RPMI8226 (cell line): ENCODE measurements at regions not wholly inside any gene's neighbourhood (a gene's known extent, or its start where the extent isn't known, plus 50 kb on each side); places are given as distances from the start of the nearest gene placed in this dataset.
"Not testable (repeated sequence)": the region's sequence is repeated elsewhere in the genome, so short reads cannot be mapped to it uniquely, and the experiment has no call there.

Source experiments
- DNase-seq: peaks from one replicate; pipeline ENCODE4 v3.0.0-alpha.2; 2015

DNA sequence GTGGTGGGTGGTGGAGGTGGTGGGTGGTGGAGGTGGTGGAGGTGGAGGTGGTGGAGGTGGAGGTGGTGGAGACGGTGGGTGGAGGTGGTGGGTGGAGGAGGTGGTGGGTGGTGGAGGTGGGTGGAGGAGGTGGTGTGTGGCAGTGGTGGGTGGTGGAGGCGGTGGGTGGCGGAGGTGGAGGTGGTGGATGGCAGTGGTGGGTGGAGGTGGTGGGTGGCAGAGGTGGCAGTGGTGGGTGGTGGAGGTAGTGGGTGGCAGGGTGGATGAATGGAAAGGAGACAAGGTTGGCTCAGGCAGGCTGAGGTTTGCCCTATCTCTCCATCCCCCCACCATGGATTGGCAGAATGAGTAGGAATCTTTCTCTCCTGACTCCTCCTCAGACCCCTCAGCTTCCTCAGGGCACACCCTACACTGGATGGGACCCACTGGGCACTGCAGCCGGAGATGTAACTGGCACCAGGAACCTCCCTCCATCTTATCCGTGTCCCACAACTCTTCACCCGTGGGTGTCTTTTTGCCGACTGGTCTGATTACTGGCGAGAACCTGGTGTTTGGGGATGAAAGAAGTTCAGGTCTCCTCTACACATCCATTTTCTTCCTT, 166.3 kb downstream of the C9orf50 start:
- no peak for DNase-seq

DNA sequence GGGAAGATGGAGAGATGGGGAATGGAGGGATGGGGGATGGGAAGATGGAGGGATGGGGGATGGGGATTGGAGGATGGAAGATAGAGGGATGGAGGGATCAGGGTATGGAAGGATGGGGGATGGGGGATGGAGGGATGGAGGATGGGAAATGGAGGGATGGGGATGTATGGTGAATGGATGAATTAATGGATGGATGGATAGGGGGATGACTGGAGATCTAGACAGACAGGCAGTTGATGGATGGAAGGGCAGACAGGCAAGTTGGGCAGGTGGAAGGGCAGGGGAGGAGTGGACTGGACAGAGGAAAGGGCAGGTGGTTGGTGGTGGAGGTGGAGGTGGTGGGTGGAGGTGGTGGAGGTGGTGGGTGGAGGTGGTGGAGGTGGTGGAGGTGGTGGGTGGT, 167.2 kb downstream of the C9orf50 start:
- no peak for DNase-seq

DNA sequence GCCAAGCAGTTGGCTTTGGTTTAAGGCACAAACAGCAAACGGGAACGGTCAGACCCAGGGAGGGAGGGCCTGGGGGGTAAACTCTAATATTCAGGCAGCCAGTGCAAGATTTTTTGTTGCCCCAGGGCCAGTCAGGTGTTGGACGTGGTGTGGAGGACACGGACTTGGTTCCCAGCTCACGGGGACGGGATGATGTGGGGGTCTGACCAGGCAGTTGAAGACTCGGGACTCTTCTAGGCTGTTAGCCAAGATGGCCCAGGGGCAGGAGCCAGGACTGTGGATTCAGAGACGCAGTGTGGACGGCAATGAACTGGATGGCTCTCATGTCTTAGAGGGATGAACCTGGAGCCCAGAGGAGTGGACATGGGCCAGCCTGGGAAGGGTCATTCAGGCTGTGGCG, 169.2 kb downstream of the C9orf50 start:
- no peak for DNase-seq

DNA sequence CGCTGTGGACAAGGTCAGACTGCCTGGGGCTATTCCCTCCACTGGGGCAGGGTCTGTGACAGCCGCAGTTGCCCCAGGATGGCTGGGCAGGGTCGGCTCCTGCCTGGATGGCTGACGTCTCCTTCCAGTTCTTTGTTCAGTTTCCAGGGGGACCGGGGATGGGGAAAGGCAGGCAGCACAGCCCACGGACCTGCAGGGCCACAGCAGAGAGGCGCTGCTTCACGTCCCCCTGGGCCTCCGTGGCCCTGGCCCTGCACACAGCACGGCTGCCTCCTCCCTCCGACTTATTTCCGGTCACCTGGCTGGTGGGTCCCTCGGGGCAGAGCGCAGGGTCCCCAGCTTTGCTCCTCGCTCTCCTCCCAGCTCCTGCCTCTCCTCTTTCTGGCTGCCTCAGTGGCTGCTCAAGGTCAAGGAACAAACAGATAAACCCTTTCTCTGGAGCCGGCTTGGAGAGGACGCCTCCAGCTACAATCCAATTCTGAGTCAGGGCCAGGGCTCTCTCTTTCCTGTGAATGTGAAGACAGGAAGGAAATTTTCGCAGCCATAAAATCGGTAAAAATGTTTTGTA, 169.7 kb downstream of the C9orf50 start:
- DNase-seq: no peak

DNA sequence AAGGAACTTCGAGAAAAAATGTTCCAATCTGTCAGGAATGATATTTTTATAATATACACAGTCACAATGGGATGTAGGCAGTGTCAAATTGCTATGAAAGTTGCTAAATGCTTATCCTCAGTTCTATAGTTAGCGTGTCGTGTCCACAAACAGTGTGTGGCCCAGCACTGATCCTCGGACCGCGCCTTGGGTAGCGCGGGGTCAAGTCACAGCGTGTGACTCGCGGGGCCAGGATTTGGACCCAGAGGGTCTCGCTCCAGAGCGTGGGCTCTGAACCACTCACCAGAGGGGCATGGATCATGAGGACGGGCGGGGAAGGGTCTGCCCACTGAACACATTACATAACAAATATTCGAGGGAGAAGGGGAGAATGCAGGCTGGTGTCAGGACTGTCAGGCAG, 171.8 kb downstream of the C9orf50 start:
- no peak for DNase-seq

DNA sequence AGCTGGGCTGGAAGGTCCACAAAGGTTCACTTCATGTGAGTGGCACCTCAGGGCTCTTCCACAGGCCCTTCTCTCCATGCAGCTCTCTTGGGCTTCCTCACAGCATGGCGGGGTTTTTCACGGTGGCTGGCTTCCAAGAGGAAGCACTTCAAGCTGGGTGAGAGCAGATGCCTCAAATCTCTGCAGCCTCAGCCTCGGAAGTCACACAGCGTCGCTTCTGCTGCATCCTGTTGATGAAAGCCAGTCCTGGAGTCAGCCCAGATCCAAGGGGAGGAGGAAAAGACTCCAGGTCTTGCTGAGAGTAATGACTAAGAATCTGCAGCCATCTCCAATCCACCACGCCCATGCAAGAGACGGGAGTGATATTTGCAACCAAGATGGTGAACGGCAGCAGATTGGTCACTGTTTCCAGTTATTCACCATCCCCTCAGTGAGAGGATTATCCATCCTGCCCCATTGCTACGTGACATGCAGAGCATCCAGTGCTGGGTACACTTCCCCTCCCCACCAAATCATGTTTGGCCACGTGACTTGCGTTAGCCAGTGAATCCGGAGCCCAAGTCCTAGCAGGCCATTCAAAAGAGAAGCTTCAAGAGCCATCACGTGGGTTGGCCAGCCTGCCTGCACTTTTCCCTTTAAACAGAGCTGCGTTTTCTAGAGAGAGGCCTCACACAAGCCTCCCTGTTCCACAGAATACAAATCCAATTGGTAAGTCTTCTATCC, 173.9 kb downstream of the C9orf50 start:
- no peak for DNase-seq

DNA sequence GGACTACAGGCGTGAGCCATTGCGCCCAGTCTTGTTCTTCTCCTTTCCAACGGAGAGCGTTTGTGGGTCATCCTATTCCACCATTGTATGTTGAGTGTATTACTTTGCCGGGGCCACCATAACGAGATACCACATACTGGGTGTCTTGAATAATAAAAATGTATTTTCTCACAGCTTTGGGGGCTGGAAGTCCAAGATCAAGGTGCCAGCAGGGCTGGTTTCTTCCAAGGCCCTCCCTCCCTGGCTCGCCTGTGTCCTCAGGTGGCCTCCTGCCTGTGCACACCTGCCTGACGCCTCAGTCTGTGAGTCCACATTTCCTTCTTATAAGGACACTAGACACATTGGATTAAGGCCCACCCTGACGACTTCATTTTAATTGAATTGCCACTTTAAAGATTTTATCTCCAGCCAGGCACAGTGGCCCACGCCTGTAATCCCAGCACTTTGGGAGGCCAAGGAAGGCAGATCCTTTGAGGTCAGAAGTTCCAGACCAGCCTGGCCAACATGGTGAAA, 175.1 kb downstream of the C9orf50 start:
- no peak for DNase-seq

DNA sequence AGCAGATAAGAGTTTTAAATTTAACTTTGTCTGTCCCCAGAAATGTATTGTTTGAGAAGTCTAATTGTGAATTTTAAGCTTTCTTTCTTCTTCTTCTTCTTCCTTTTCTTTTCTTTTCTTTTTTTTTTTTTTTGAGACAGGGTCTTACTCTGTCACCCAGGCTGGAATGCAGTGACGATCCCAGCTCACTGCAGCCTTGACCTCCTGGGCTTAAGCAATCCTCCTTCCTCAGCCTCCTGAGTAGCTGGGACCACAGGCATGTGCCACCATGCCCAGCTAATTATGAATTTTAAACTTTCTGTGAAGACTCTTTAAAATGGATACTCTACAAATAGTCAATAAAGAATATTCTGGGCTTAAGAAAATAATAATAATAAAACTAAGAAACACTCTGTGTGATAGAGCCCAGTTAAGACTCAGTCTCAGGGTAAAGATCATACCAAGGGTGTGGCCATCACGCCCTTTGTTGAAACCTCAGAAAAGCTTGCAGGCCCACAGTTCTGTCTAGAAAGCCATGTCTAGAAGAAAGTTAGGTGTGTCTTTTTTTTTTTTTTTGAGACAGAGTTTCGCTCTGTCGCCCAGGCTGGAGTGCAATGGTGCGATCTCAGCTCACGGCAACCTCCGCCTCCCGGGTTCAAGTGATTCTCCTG, 177.3 kb downstream of the C9orf50 start:
- DNase-seq: not testable (repeated sequence)

DNA sequence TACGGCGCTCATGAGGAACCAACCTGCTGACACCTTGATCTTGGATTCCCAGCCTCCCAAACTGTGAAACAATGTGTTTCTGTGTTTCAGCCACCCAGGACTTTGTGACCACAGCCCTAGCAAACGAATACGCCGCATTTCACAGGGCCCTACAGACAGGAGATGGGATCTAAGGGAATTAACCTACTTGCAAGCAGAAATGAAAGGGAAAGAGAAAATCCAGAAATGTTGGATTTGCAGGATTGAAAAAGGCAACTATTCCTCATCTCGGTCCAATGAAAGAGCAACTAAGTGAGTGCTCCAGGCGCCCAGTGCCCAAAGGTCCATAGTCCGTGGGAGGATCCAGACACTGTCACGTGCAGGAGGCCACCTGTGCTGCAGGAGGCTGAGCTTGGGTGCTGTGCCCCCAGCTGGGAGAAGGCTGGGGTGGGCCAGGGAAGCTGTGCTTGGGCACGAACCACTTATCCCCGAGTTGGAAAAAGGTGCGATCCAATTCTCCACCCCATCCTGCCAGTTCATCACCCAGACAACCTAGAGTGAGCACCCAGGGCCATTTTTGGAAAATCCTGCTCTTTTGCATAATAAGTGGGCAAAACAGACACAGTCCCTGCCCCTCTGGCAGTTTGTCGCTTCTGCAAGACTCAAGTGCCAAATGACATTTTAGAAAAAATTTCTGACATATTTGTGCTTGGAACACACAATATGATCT, 177.9 kb downstream of the C9orf50 start:
- no peak for DNase-seq

DNA sequence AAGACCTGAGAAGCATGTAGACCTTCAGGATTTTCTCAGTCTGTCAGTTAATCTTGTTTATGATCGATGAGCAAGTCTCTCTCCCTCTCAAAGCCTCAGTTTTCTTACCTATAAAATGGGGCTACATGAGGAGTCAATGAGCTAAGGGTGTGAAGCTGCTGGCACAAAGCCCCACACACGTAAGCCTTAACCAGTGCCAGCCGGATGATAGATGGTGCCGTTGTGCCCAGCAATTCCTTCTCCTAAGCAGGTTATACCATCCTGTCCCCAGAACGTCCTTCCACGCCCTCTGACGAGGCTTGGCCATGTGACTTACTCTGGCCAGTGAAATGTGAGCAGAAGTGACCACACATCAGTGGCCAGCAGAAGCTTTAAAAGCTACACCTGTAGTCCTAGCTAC, 179.0 kb downstream of the C9orf50 start:
- DNase-seq: no peak

DNA sequence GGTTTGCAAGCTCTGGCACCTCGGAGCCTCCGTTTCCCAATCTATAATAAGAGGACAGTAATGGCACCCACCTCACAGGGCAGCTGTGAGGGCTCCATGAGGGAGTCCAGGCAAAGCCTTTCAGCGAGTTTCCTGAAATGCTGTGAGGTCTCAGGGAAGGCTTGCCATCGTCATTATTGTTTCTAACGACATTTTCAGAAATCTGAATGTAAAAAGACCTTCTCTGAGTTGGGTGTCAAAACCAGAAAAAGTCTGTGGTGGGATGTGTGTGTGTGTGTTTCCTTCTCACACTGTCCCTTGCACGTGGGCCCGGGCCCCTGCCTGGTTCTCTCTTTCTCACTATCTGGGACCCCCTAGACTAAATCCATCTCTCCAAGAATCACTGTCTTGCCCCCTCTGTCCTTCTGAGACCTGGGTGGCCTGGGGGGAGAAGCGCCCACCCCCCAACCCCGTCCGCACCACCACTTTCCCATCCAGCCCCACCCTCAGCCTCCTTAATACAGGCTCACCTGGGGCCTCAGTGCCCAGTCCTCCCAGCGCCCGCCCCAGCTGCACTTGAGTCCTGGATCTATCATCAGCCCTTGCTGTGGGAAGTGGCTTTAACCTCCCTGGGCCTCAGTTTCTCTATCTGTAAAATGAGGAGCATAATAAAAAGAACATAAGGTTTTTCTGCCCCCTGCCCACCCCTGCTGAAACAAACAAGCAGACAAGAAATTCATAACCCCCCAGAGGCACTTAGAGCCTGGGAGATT, 180.3 kb downstream of the C9orf50 start:
- no peak for DNase-seq

DNA sequence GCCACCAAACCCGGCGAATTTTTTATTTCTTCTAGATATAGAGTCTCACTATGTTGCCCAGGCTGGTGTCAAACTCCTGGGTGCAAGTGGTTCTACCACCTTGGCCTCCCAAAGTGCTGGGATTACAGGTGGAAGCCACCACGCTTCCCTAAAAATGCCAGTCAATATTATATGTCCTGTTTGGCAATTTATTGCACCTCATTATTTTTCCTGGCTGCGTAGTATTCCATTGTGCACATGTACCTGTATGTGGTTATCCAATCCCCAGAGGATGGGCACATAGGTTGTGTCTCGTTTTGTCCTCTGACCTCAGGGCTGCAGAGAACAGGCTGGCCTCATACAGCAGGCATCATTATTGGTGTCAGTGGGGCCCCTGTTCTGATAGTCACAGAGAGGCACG, 181.7 kb downstream of the C9orf50 start:
- DNase-seq: no peak

DNA sequence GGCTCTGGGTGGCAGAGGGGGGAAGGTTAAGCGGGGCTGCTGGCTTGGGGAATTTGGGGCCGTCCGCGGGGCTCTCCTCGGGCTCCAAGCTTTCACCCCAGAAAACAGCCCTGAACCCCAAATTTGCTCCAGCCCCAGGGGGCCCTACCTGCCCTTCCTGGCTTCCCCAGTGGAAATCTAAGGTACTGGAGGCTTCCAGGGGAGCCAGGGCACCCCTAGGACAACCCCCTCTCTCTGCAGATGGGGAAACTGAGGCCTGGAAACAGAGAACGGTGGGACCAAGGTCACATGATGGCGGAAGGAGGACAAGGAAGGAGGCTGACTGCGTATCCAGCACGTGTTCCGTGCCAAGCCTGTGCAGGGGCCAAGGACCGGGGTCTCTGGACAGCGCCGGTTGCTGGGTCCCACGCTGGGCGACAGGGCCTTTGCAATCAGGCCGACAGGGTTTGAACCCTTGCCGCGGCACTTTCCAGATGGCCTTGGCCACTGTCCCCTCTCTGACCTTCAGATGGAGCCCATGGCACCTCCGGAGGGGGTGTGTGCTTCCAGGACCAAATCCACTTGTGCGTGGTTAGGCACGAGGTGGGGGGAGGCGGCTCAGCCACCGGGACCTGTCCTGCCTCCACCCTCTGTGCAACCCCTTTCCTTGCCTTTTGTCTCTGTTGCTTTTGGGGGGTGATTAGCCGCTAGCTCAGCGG, 183.1 kb downstream of the C9orf50 start:
- no peak for DNase-seq

DNA sequence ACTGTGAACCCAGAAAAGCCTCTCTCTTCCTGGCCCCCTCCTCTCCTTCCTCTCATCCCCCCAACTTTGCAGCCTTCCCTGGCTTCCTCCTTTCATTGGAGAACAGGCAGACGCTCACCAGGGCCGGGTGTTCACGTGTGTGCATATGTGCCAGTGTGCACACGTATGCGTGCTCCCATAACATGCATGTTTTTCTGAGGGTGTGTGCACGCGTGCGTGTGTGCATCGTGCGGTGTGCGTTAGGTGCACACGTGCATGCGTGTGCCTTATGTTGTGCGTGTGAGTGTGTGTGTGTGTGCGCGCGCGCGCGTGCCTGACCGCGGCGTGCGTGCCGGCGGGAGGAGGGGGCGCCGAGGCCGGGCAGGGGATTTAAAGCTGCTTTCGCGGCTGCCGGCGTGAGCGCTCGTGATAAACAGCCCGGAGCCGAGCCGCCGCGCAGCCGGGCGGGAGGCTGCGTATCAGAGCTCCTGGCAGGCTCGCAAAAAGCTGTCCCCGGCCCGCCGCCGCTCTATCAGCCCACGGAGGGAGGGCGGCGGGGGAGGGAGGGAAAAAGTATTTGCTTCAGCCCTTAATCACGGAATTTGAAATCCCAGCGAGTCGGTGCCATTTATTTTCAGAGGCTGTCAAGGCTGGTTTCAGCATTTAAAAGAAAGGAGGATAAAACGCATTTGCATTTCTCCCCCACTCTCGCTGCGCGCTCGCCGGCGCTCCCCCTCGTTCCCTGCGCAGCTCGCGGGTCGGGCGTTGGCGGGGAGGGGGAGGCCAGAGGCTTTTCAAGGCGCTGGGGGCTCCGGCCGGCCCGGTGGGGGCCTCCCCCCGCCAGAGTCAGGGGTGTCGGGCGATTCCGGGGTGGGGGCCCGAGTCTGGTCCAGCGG, 183.9 kb downstream of the C9orf50 start:
- peak; percentile 82 for DNase-seq

DNA sequence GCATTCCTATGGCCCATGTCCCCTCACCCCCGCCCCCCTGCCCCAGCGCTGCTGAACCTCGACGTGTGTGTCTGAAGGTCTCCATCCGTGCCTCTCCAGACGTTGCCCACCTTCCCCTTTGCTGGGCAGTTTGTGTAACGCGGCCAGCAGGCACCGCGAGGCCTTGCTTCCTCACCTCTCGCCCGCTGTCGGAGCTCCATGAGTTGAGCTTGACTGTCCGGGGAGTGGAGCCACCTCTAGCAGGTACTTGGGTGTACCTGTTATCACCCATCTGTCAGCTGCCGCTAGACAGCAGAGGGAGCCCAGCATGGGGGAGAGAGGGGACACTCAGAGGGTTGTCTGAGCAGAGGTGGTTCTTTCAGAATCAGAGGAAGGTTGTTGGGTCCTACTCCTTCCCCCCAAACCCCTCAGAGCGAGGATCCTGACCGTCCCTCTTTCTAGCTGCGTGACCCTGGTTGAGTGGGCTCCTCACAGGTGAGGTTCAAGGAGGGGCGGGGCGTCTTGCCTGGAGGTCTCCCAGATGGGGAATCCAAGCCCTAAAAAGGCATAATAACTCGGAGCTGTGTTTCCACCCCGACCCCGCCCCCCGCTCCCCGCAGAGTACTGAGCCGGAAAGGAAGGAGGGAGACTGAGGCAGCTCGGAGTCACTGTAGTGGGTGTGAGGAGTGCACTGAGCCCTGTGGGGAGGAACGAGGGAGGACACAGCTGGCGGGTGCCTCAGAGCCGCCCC, 184.7 kb downstream of the C9orf50 start:
- DNase-seq: peak; percentile 75

DNA sequence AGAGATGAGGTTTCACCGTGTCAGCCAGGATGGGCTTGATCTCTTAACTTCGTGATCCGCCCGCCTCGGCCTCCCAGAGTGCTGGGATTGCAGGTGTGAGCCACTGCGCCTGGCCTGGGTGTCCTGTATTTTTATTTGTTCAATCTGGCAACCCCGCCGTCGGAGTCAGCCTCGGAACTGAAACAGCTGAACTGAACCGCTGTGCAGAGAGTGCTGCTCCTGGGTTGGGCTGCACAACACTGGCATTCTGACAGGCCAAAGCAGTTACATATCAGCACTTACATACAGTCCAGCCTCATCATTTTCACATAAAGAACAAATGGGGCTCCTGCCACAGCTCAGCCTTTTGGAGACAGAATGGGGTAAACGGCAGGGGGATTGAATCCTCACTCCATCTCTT, 185.6 kb downstream of the C9orf50 start:
- peak; percentile 97 for DNase-seq

DNA sequence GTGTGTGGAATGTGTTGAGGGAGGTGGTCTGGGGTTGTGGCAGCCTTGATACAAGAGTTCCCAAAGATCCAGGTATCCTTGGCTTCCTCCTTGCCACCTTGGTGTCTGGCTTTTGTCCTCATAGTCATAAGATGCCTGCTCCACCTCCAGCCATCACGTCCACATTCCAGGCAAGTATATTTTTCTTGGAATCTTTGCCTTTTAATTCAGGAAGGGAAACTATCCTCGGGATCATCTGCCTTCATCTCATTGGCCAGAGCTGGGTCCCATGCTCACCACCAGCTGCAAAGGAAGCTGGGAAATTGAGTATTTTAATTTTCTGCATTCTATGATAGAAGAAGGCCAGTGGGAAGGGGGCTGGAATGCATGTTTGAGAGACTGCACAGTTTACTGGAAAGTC, 186.7 kb downstream of the C9orf50 start:
- no peak for DNase-seq

DNA sequence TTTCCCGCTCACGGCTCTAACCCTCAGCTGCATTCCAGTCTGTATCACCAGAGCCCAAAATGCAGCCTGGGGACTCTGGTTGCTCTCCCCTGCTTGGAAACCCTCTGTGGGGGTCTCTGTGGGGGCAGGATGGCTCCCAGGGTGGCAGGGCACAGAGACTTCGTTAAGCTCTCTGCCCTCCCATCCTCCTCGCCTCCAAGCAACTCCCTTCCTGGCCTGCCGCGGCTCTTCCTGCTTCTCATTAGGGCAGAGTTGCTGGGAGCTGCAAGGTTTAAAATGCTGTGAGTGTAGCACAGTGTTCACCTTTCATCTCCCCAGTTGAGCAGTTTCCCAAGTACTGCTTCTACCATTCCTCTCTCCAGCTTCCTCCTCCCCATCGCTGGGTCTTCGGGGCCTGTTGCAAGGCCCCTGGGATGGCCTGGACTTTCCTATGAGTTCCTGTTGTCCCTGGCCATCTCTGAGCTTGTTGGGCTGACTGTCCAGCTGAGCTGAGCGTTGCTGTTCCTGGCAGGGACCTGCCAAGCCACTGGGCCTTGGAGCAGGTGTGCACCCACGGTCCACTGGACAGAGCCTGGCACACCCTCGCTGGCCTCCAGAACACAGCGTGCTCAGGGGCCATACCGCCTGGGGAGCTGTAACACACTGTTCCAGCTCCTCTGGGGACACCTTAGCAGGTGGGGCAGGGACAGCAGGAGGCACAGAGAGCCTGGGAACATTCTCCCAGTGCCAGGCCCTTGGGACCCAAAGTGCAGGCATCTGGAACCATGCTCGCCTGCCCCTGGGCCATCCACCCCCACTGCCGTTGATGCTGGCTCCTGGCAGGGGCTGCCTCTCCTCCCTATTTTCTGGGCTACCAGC, 188.4 kb downstream of the C9orf50 start:
- DNase-seq: no peak
